HepG2 (cell line): ENCODE measurements at regions not wholly inside any gene's neighbourhood (a gene's known extent, or its start where the extent isn't known, plus 50 kb on each side); places are given as distances from the start of the nearest gene placed in this dataset.

Experiments
- ATAC-seq: fragments of 200-7000 bp; cut with Tn5 transposase; 3 replicates; pipeline ENCODE4 v1.9.1; 2020; ENCODE audit warnings: mild to moderate bottlenecking, moderate library complexity
- BruUV-seq: library from RNA; stranded (reverse); fragments of 400-500 nt; replicated peaks from 2 replicates; lab custom pipeline; 2021; lab: Mats Ljungman, UMichigan
- CTCF ChIA-PET: fragments of 300-600 bp; formaldehyde crosslinking; extraction: SDS; loops from one replicate; lab custom pipeline; 2021; ENCODE audit warnings: low total read pairs, inconsistent platforms, low intra/inter-chr PET ratio; lab: Yijun Ruan, JAX
- POLR2A ChIA-PET: fragments of 350-600 bp; sonication (Branson Sonifier 250); formaldehyde crosslinking; loops from one replicate; lab custom pipeline; 2020; ENCODE audit warnings: antibody characterized with exemption, inconsistent platforms; lab: Yijun Ruan, JAX
- DNase-seq: peaks from one replicate; pipeline ENCODE4 v3.0.0-alpha.2; 2015; ENCODE audit warnings: low spot score
- FAIRE-seq: peaks from 3 replicates; lab custom pipeline; 2011; peaks lifted over from hg19 to GRCh38; lab: Jason Lieb, UNC
- H2AFZ ChIP-seq: one replicate; pipeline ENCODE4 v1.6.1; 2011; ENCODE audit warnings: low read length, inconsistent platforms
- H3K27ac ChIP-seq: fragments of 300-600 bp; 3 replicates; pipeline ENCODE4 v1.8.0; 2011; ENCODE audit warnings: mixed run types, mild to moderate bottlenecking, mixed read lengths, low read length, inconsistent platforms; ENCODE audit not compliant: insufficient read depth; ENCODE audit errors: extremely low read length
- H3K27me3 ChIP-seq, 2 experiments: fragments of 200-600 bp in 1 of 2; 2 replicates in 1 of 2; 3 replicates in 1 of 2; pipeline versions ENCODE4 v1.6.0 to v1.8.0; 2011; ENCODE audit warnings: low read length in 2 of 2, mild to moderate bottlenecking in 2 of 2, moderate library complexity in 2 of 2, inconsistent platforms in 1 of 2; ENCODE audit not compliant: insufficient read depth in 2 of 2, control insufficient read depth in 1 of 2
- H3K36me3 ChIP-seq, 2 experiments: fragments of 200-600 bp in 1 of 2; replicated peaks in 1 of 2; 2 replicates in 1 of 2; 3 replicates in 1 of 2; pipeline versions ENCODE4 v1.5.1 to v1.8.0; 2011; ENCODE audit warnings: low read length in 2 of 2, inconsistent platforms in 1 of 2; ENCODE audit not compliant: insufficient read depth in 2 of 2, control insufficient read depth in 1 of 2
- H3K4me1 ChIP-seq: 2 replicates; pipeline ENCODE4 v1.5.1; 2012; ENCODE audit warnings: low read length, inconsistent platforms; ENCODE audit not compliant: insufficient read depth
- H3K4me2 ChIP-seq: 2 replicates; pipeline ENCODE4 v1.6.0; 2011; ENCODE audit warnings: low read depth, low read length, inconsistent platforms
- H3K4me3 ChIP-seq, 3 experiments: fragments of 200-600 bp in 1 of 3; sonication (generic), shearing (Covaris generic) in 1 of 3; replicated peaks in 1 of 3; 2 replicates each; pipeline ENCODE4 v1.5.1; 2011 to 2016; ENCODE audit warnings: low read length in 3 of 3, inconsistent platforms in 2 of 3, low read depth in 2 of 3, mild to moderate bottlenecking in 2 of 3, control low read depth in 1 of 3, mixed read lengths in 1 of 3; ENCODE audit not compliant: insufficient read depth in 1 of 3
- H3K79me2 ChIP-seq: one replicate; pipeline ENCODE4 v1.6.1; 2011; ENCODE audit warnings: low read length, inconsistent platforms; ENCODE audit not compliant: insufficient read depth
- H3K9ac ChIP-seq: 2 replicates; pipeline ENCODE4 v1.6.0; 2011; ENCODE audit warnings: mild to moderate bottlenecking, low read depth, low read length, inconsistent platforms; ENCODE audit not compliant: insufficient read depth
- H3K9me3 ChIP-seq: 2 replicates; pipeline ENCODE4 v1.5.1; 2012; ENCODE audit warnings: mild to moderate bottlenecking, low read length
- H4K20me1 ChIP-seq: 2 replicates; pipeline ENCODE4 v1.6.0; 2011; ENCODE audit warnings: inconsistent platforms, mild to moderate bottlenecking, low read length, moderate library complexity; ENCODE audit not compliant: insufficient read depth
- AGO1 ChIP-seq: fragments of 200-400 bp; formaldehyde crosslinking; IDR thresholded peaks from 2 replicates; pipeline ENCODE4 v1.6.1; 2017; ENCODE audit warnings: mild to moderate bottlenecking, low read depth, low read length, moderate library complexity; ENCODE audit not compliant: poor library complexity, severe bottlenecking
- CHD4 ChIP-seq: fragments of 200-600 bp; sonication (generic); IDR thresholded peaks from 2 replicates; pipeline ENCODE4 v1.7.0; 2017; ENCODE audit warnings: mild to moderate bottlenecking, low read length, borderline replicate concordance
- GMEB1 ChIP-seq: sonication (generic); formaldehyde crosslinking; IDR thresholded peaks from 2 replicates; pipeline ENCODE4 v1.5.1; 2020; ENCODE audit warnings: missing genetic modification reagents, mild to moderate bottlenecking, borderline replicate concordance
- HNF1B ChIP-seq: sonication (generic); formaldehyde crosslinking; IDR thresholded peaks from 2 replicates; pipeline ENCODE4 v1.5.1; 2020; ENCODE audit warnings: mild to moderate bottlenecking, moderate library complexity, missing genetic modification reagents
- KAT8 ChIP-seq: IDR thresholded peaks from 2 replicates; pipeline ENCODE4 v1.6.1; 2016; ENCODE audit warnings: missing genetic modification reagents, missing compliant biosample characterization
- THRA ChIP-seq: sonication (generic); formaldehyde crosslinking; IDR thresholded peaks from 2 replicates; pipeline ENCODE4 v1.4.0; 2020; ENCODE audit warnings: missing genetic modification reagents, borderline replicate concordance
- YEATS2 ChIP-seq: sonication (generic); formaldehyde crosslinking; IDR thresholded peaks from 2 replicates; pipeline ENCODE4 v1.4.0; 2020; ENCODE audit warnings: missing genetic modification reagents, borderline replicate concordance
- ZC3H13 ChIP-seq: sonication (generic); formaldehyde crosslinking; IDR thresholded peaks from 2 replicates; pipeline ENCODE4 v1.8.1; 2023; ENCODE audit warnings: mild to moderate bottlenecking, missing genetic modification reagents, moderate library complexity
- ZFP41 ChIP-seq: sonication (generic); formaldehyde crosslinking; IDR thresholded peaks from 2 replicates; pipeline ENCODE4 v1.4.0; 2020; ENCODE audit warnings: mild to moderate bottlenecking, missing genetic modification reagents, borderline replicate concordance
- ZNF101 ChIP-seq: sonication (generic); formaldehyde crosslinking; IDR thresholded peaks from 2 replicates; pipeline ENCODE4 v1.4.0; 2020; ENCODE audit warnings: mild to moderate bottlenecking, low read depth, missing genetic modification reagents, borderline replicate concordance
- ZNF563 ChIP-seq: sonication (generic); formaldehyde crosslinking; IDR thresholded peaks from 2 replicates; pipeline ENCODE4 v1.8.0; 2022; ENCODE audit warnings: mild to moderate bottlenecking, moderate library complexity, missing genetic modification reagents
- ZNF609 ChIP-seq: sonication (generic); formaldehyde crosslinking; IDR thresholded peaks from 2 replicates; pipeline ENCODE4 v1.4.0; 2020; ENCODE audit warnings: mild to moderate bottlenecking, missing genetic modification reagents, borderline replicate concordance
- ZNF768 ChIP-seq: sonication (generic); formaldehyde crosslinking; IDR thresholded peaks from 2 replicates; pipeline ENCODE4 v1.4.0; 2020; ENCODE audit warnings: missing genetic modification reagents
- WGBS: methylation state at CpG from one replicate; pipeline ENCODE4 v1.1.6; 2017; ENCODE audit warnings: low lambda C conversion rate; 5-methylcytosine and 5-hydroxymethylcytosine counted together
- in situ Hi-C: cut with HindIII; loops from 2 replicates; pipeline ENCODE4 v1.10.0; 2017; ENCODE audit warnings: low pct_unique_long_range_greater_than_20kb; ENCODE audit not compliant: extremely low pct_ligation_motif_present
- intact Hi-C: fragments of 100-400 bp; cut with micrococcal nuclease; formaldehyde crosslinking; loops from one replicate; pipeline ENCODE4 v1.10.0; 2022; ENCODE audit not compliant: unreplicated experiment

- H3K4me2 ChIP-seq = no peak overlapping the region
- DNase-seq (no peak), FAIRE-seq (no peak), ATAC-seq (no peak)
- H4K20me1 ChIP-seq = no peaks in the 10 kb centered on the region
- intact Hi-C loops (no loop called here), in situ Hi-C loops (no loop called here)
- no peaks in the 10 kb centered on the region for H3K36me3 ChIP-seq
- no peak overlapping the region for H3K27ac ChIP-seq
- TF ChIP-seq YEATS2 (CRISPR knock-in tag) (no peak), ZNF768 (CRISPR knock-in tag) (no peak), CHD4 (no peak), GMEB1 (CRISPR knock-in tag) (no peak), ZNF609 (no peak), ZFP41 (no peak), HNF1B (CRISPR knock-in tag) (no peak), ZNF563 (CRISPR knock-in tag) (no peak), THRA (CRISPR knock-in tag) (no peak), KAT8 (no peak), ZNF101 (CRISPR knock-in tag) (no peak), AGO1 (no peak), ZC3H13 (CRISPR knock-in tag) (no peak)
- WGBS = 39% methylated on average over 4 of the region's 5 CpGs
- no peak overlapping the region for H2AFZ ChIP-seq
- H3K9me3 ChIP-seq = no peaks in the 10 kb centered on the region
- H3K79me2 ChIP-seq = no peaks in the 10 kb centered on the region
- ChIA-PET CTCF (no interaction called here), POLR2A (no interaction called here)
- peaks cover 0 to 27% of the 10 kb centered on the region in 2 experiments; a peak in 3 of 5 replicates for H3K27me3 ChIP-seq
- no peak overlapping the region for H3K4me3 ChIP-seq
- H3K9ac ChIP-seq = no peak overlapping the region
- H3K4me1 ChIP-seq = no peaks in the 10 kb centered on the region
- BruUV-seq = no TSS peak
Observed at GRCh38 chr5:174336479-174336878, 291.0 kb downstream of the NSG2 start.
